ENCODE measurements at regions not wholly inside any gene's neighbourhood (a gene's known extent, or its start where the extent isn't known, plus 50 kb on each side); places are given as distances from the start of the nearest gene placed in this dataset.

DNA sequence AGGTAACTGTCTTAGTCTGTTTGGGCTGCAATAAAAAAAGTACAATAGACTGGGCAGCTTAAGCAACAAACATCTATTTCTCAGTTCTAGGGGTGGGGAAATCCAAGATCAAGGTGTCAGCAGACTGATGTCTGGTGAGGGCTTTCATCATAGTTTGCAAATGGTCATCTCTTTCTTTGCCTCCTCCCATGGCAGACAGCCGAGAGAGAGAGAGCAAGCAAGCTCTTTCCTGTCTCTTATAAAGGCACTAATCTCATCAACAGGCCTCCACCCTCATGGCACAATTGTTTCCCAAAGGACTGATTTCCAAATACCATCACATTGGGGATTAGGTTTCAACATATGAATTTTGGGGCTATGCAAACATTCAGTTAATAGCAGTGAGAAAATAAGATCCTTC, 445.6 kb upstream of the FLRT2 start:
- TF ChIP-seq, protein P1, sequence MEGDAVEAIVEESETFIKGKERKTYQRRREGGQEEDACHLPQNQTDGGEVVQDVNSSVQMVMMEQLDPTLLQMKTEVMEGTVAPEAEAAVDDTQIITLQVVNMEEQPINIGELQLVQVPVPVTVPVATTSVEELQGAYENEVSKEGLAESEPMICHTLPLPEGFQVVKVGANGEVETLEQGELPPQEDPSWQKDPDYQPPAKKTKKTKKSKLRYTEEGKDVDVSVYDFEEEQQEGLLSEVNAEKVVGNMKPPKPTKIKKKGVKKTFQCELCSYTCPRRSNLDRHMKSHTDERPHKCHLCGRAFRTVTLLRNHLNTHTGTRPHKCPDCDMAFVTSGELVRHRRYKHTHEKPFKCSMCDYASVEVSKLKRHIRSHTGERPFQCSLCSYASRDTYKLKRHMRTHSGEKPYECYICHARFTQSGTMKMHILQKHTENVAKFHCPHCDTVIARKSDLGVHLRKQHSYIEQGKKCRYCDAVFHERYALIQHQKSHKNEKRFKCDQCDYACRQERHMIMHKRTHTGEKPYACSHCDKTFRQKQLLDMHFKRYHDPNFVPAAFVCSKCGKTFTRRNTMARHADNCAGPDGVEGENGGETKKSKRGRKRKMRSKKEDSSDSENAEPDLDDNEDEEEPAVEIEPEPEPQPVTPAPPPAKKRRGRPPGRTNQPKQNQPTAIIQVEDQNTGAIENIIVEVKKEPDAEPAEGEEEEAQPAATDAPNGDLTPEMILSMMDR (IDR thresholded peaks at IDR 0.05; ENCODE audit: poor library complexity): no peak
- TF ChIP-seq EZH2 (IDR thresholded peaks at IDR 0.05; ENCODE audit: borderline replicate concordance): no peak
